Activated CD8-positive, alpha-beta T cell treated with anti-CD3 and anti-CD28 coated beads, Interleukin-2, amount 10 ng/mL, durations not matched to agents 7 days and 5 days (primary cell): ENCODE measurements at regions not wholly inside any gene's neighbourhood (a gene's known extent, or its start where the extent isn't known, plus 50 kb on each side); places are given as distances from the start of the nearest gene placed in this dataset.
"Not testable (repeated sequence)": the region's sequence is repeated elsewhere in the genome, so short reads cannot be mapped to it uniquely, and the experiment has no call there.

ENCODE experiments used
- ATAC-seq: fragments of 150-1000 bp; cut with Tn5 transposase; one replicate; pipeline ENCODE4 v1.10.0; 2021; ENCODE audit warnings: moderate library complexity
- CTCF ChIA-PET: fragments of 350-600 bp; sonication (Branson Sonifier 250); formaldehyde crosslinking; loops from one replicate; lab custom pipeline; 2021; ENCODE audit warnings: antibody characterized with exemption; lab: Charles Lee
- POLR2A ChIA-PET: fragments of 350-600 bp; sonication (Branson Sonifier 250); formaldehyde crosslinking; loops from one replicate; lab custom pipeline; 2021; ENCODE audit warnings: antibody characterized with exemption; lab: Charles Lee
- DNase-seq: peaks from one replicate; pipeline ENCODE4 v3.0.0-alpha.2; 2020
- H3K27ac Mint-ChIP-seq: one replicate; pipeline ENCODE4 v1.8.0; 2021; ENCODE audit warnings: mild to moderate bottlenecking, mixed read lengths
- H3K27me3 Mint-ChIP-seq: one replicate; pipeline ENCODE4 v1.8.0; 2021; ENCODE audit warnings: low read depth, mixed read lengths
- H3K36me3 Mint-ChIP-seq: one replicate; pipeline ENCODE4 v1.8.0; 2021; ENCODE audit warnings: low read depth, mixed read lengths
- H3K4me1 Mint-ChIP-seq: one replicate; pipeline ENCODE4 v1.8.0; 2021; ENCODE audit warnings: low read depth, mixed read lengths
- H3K4me3 Mint-ChIP-seq: one replicate; pipeline ENCODE4 v1.8.0; 2021; ENCODE audit warnings: mild to moderate bottlenecking, mixed read lengths
- H3K9me3 Mint-ChIP-seq: one replicate; pipeline ENCODE4 v1.8.0; 2022; ENCODE audit warnings: mixed read lengths; ENCODE audit not compliant: insufficient read depth

- Mint-ChIP-seq H3K4me1 (no peaks in the 10 kb centered on the region), H3K4me3 (no peak overlapping the region), H3K27ac (no peak overlapping the region), H3K27me3 (peaks cover 23% of the 10 kb centered on the region), H3K36me3 (no peaks in the 10 kb centered on the region), H3K9me3 (no peaks in the 10 kb centered on the region)
- CTCF ChIA-PET = interaction anchor here (0.9 to 1.9 kb wide), 3 partner anchors 14 to 22 kb away, joined by 3 to 10 read pairs (median 4); no protein-coding TSS in a partner anchor
- POLR2A ChIA-PET = no interaction called here
- ATAC-seq (no peak), DNase-seq (no peak)
Observed at GRCh38 chr6:137573739-137574138, 79.5 kb upstream of the OLIG3 start.

DNA sequence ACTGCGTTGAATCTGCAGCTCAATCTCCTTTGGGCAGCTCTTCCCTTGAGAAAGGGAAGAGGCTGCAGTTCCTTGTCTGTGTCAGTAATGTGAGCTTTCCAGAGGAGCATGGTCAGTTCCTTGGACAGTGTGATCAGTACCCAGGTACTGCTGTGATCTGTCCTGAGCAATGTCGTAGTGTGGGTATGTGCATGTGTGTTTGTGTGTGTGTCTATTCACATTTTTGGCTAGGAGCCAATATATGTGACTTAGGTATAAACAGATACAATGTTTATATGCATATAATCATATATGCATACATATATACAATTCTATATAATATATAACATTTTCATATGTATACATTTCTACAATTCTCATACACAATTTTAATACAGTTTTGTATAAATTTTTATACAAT, 85.4 kb upstream of the OLIG3 start:
- ChIA-PET CTCF (interaction anchor here (1.2 to 6.5 kb wide), 2 partner anchors 8 to 20 kb away, joined by 4 to 52 read pairs; no protein-coding TSS in a partner anchor), POLR2A (no interaction called here)
- H3K27ac Mint-ChIP-seq = no peak overlapping the region
- no peak overlapping the region for H3K4me3 Mint-ChIP-seq
- no peaks in the 10 kb centered on the region for H3K4me1 Mint-ChIP-seq
- no peak for DNase-seq
- no peak for ATAC-seq
- no peaks in the 10 kb centered on the region for H3K9me3 Mint-ChIP-seq
- H3K27me3 Mint-ChIP-seq = peaks cover 8% of the 10 kb centered on the region
- H3K36me3 Mint-ChIP-seq = no peaks in the 10 kb centered on the region

- Mint-ChIP-seq H3K4me3 (no peak overlapping the region), H3K27me3 (peaks cover 10% of the 10 kb centered on the region), H3K9me3 (no peaks in the 10 kb centered on the region), H3K4me1 (no peaks in the 10 kb centered on the region), H3K27ac (no peak overlapping the region), H3K36me3 (no peaks in the 10 kb centered on the region)
- ATAC-seq = no peak
- CTCF ChIA-PET = interaction anchor here (1.2 to 6.5 kb wide), 3 partner anchors 7 to 10 kb away, joined by 3 to 52 read pairs (median 4); no protein-coding TSS in a partner anchor
- POLR2A ChIA-PET = no interaction called here
- DNase-seq = no peak
Observed at GRCh38 chr6:137581019-137581707, 87.0 kb upstream of the OLIG3 start.

- H3K27ac Mint-ChIP-seq, DNase-seq, H3K4me3 Mint-ChIP-seq, CTCF ChIA-PET, H3K27me3 Mint-ChIP-seq, H3K36me3 Mint-ChIP-seq, H3K9me3 Mint-ChIP-seq, ATAC-seq, POLR2A ChIA-PET, H3K4me1 Mint-ChIP-seq: not testable (repeated sequence)
Observed at GRCh38 chr6:137583519-137583918, 89.3 kb upstream of the OLIG3 start.

- ATAC-seq (no peak), DNase-seq (no peak)
- Mint-ChIP-seq H3K4me3 (no peak overlapping the region), H3K36me3 (peaks cover 4% of the 10 kb centered on the region), H3K27ac (no peak overlapping the region), H3K4me1 (peaks cover 12% of the 10 kb centered on the region), H3K27me3 (peaks cover 11% of the 10 kb centered on the region), H3K9me3 (peaks cover 12% of the 10 kb centered on the region)
- CTCF ChIA-PET = interaction anchor here (1.0 to 5.0 kb wide), 14 partner anchors 10 to 500 kb away, joined by 4 to 52 read pairs (median 8); partner anchors contain the start of gene OLIG3
- POLR2A ChIA-PET = no interaction called here
Observed at GRCh38 chr6:137588472-137588871, 94.3 kb upstream of the OLIG3 start.

DNA sequence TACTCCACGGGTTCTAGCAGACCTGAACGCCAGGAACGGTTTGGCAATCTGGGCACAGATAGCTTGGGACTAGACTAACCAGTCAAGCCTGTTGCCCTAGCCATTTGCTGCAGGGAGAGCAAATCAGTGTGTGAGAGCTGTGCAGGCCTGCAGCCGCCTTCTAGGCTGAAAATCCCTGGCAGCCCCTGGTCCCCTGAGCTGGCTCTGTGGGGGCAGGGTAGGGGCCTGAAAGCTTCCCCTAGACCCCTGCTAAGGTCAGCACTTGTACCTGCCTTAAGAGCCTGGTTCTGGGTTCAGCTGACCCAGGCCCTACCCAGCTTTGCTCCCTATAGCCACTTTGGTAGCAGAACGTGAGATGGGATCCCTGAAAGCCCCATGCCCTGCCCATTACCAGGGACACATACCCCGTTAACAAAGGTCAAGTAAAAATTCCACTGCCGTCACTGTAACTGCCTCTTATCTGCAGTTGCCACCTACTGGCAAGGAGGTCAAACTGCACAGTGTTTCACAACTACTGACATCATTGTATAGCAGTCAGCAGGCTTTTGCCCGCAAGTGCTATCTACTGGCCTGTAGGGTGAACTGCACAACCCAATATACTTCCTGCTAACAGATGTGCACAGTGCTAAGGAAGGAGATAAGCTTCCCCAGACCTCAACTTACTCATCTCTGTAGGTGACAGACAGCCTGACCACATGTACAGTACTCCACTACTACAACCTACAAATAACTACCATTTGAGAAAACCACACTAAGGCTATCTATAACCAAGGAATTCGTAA, 95.1 kb upstream of the OLIG3 start:
- ATAC-seq (peak; percentile 100), DNase-seq (peak; percentile 77)
- Mint-ChIP-seq H3K4me3 (no peak overlapping the region), H3K4me1 (peaks cover 12% of the 10 kb centered on the region), H3K36me3 (peaks cover 4% of the 10 kb centered on the region), H3K9me3 (peaks cover 12% of the 10 kb centered on the region), H3K27me3 (peaks cover 12% of the 10 kb centered on the region), H3K27ac (no peak overlapping the region)
- ChIA-PET CTCF (interaction anchor here (0.5 to 5.0 kb wide), 65 partner anchors 11 to 526 kb away, joined by 3 to 52 read pairs (median 4); partner anchors contain the start of gene OLIG3), POLR2A (no interaction called here)

DNA sequence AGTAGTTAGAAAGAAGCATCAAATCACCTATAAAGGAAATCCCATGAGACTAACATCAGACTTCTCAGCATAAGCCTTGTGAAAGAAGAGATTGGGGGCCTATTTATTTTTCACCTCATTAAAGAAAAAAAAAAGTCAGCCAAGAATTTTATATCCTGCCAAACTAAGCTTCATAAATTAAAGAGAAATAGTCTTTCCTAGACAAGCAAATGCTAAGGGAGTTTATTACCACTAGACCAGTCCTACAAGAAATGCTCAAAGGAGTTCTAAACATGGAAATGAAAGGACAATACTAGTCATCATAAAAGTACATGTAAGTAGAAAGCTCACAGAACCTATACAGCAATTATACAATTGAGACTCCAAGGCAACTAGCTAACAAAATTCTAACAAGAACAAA, 96.5 kb upstream of the OLIG3 start:
- ATAC-seq (no peak), DNase-seq (no peak)
- POLR2A ChIA-PET = interaction anchor here (0.6 kb wide), 2 partner anchors 55 to 122 kb away, joined by 3 to 4 read pairs; no protein-coding TSS in a partner anchor
- H3K27ac Mint-ChIP-seq = no peak overlapping the region
- H3K9me3 Mint-ChIP-seq = peaks cover 12% of the 10 kb centered on the region
- CTCF ChIA-PET = interaction anchor here (1.2 to 3.4 kb wide), 10 partner anchors 11 to 488 kb away, joined by 4 to 21 read pairs (median 6); no protein-coding TSS in a partner anchor
- peaks cover 12% of the 10 kb centered on the region for H3K4me1 Mint-ChIP-seq
- H3K27me3 Mint-ChIP-seq = peaks cover 13% of the 10 kb centered on the region
- H3K4me3 Mint-ChIP-seq = no peak overlapping the region
- H3K36me3 Mint-ChIP-seq = peaks cover 4% of the 10 kb centered on the region

GRCh38 chr6:137601471-137601870, 107.3 kb upstream of the OLIG3 start:
- Mint-ChIP-seq H3K27ac (no peak overlapping the region), H3K9me3 (no peaks in the 10 kb centered on the region), H3K4me1 (no peaks in the 10 kb centered on the region), H3K36me3 (no peaks in the 10 kb centered on the region), H3K27me3 (peaks cover 34% of the 10 kb centered on the region), H3K4me3 (no peak overlapping the region)
- CTCF ChIA-PET = interaction anchor here (1.3 to 3.1 kb wide), 2 partner anchors 12 to 47 kb away, joined by 4 to 21 read pairs; no protein-coding TSS in a partner anchor
- no peak for ATAC-seq
- POLR2A ChIA-PET = no interaction called here
- DNase-seq = no peak

DNA sequence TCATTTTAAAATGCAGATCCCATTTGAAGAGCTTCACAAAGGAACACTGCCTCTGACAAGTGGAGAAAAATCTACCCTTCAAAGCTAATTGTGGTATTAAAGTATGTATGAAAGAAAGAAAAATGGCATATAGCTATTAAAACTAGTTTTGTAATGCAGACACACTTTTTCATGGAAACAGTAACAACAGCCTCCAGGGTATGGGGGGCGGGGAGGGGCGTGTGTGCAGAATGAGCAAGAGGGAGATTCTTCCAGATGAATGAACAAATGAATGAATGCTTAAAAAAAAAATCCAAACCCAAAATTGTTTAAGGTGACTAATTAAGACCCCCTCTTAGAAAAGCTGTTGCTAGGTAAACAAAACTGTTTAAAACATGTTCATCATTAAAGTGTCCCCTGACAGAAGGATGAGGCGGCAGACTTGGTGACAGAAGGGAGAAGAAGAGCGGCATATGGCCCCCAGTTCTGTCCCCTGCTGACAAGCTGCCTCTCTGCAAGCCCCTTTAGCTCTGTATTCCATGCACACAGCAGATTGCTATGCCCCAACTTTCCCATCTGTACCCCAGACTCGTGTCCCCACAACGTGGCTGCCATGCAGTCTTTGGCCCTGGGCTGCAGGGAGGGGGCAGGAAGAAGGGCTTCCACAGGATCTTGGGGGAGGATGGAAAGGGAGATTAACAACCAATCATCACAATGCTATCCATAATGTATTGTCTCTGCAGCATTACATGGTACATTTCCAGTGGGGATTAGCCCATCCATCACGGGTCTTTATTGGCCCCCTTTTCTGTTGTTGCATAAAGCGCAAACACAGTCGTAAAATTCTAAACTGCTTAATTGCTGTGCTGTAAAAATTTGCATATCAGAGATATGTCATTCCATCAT, 108.4 kb upstream of the OLIG3 start:
- H3K4me1 Mint-ChIP-seq = no peaks in the 10 kb centered on the region
- ChIA-PET CTCF (interaction anchor here (1.3 to 3.1 kb wide), 2 partner anchors 13 to 48 kb away, joined by 4 to 21 read pairs; no protein-coding TSS in a partner anchor), POLR2A (interaction anchor here (0.6 kb wide), 1 partner anchor 23 kb away, joined by 4 read pairs; no protein-coding TSS in a partner anchor)
- peaks cover 34% of the 10 kb centered on the region for H3K27me3 Mint-ChIP-seq
- no peak for ATAC-seq
- no peaks in the 10 kb centered on the region for H3K36me3 Mint-ChIP-seq
- H3K4me3 Mint-ChIP-seq = no peak overlapping the region
- no peak overlapping the region for H3K27ac Mint-ChIP-seq
- no peak for DNase-seq
- no peaks in the 10 kb centered on the region for H3K9me3 Mint-ChIP-seq

DNA sequence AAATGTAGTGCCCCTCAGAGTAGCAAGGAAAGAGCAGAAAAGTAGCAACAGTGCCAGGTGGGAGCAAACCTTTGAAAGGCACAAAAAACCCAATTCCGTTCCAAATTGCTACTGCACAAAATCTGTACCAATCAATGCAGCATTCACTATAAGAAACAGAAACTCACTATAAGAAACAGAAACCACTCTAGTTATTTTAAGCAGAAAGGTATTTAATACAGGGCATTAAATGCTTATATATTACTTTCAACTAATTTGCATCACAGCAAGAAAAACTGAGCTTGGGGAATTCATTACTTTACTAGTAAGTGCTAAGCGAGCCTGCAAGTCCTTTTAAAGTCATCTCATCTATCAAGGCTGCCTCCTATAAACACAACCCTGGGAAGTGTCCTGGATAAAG, 116.5 kb upstream of the OLIG3 start:
- ChIA-PET POLR2A (no interaction called here), CTCF (no interaction called here)
- no peak for ATAC-seq
- Mint-ChIP-seq H3K9me3 (no peaks in the 10 kb centered on the region), H3K4me3 (no peak overlapping the region), H3K36me3 (no peaks in the 10 kb centered on the region), H3K4me1 (no peaks in the 10 kb centered on the region), H3K27me3 (peaks cover 15% of the 10 kb centered on the region), H3K27ac (no peak overlapping the region)
- no peak for DNase-seq

- no peak for ATAC-seq
- Mint-ChIP-seq H3K27ac (no peak overlapping the region), H3K27me3 (peaks cover 18% of the 10 kb centered on the region), H3K36me3 (no peaks in the 10 kb centered on the region), H3K9me3 (no peaks in the 10 kb centered on the region), H3K4me3 (no peak overlapping the region), H3K4me1 (no peaks in the 10 kb centered on the region)
- DNase-seq = no peak
- CTCF ChIA-PET = no interaction called here
- POLR2A ChIA-PET = no interaction called here
Observed at GRCh38 chr6:137623293-137623692, 129.1 kb upstream of the OLIG3 start.
